Suppressor macrophage treated with lipopolysaccharide for 1 hour (primary cell): ENCODE measurements at regions not wholly inside any gene's neighbourhood (a gene's known extent, or its start where the extent isn't known, plus 50 kb on each side); places are given as distances from the start of the nearest gene placed in this dataset.

Experiments used
- DNase-seq, 3 donors: peaks; one replicate each; pipeline ENCODE4 v3.0.0-alpha.2; 2020 to 2022

DNA sequence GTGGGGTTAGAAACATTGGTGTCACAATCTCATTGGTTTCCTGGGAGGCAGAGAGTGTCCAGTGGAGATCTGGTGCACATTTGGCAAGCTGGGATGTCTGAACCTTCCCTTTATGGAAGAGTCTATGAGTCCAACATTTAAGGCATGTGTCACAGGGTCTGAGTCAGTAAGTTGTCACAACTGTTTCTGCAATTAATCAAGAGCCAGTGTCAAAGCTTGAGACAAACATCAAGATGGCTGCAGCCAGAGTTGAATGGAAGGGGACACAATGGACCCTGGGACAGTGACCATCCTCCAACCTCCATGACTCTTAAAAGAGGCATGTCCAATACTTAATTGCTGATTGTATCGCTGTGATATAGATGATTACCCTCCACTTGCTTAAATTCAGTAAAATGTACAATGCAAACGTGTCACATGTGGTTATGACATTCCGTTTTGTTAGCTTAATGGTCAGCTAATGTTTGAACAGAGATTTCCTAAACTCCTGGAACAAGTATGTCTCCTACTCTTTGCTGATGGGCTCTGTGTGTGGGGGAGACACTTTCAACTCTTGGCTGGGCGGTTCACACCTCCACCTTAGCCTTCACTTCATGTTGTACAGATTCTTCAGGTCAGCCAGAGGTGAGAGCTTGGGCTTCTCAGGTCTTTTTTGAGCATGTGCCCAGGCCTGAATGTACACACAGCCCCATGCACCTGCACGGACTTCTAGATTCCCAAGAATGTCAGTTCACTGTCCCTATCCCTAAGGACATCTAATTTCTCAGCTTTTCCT lies 79.9 kb upstream of the PRR23E start:
- DNase-seq: no peak

DNA sequence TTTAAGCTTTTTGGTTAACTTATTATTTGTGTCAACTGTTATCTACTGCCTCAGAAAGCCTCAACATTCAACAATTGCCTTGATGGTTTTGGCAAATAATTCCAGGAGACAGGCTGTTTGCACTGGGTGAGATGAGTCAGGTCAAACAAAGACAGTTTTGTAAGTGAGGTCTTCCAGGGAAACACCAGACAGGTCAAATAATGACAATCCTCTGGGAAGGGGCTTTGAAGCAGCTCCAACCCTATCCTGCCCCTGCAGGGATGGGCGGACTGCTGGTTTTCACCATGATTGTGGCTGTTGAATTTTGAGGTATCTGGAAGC lies 79.4 kb upstream of the PRR23E start:
- no peak for DNase-seq

- DNase-seq: no peak
Measured at GRCh38 chr3:127114337-127115070, 78.4 kb upstream of the PRR23E start.

- DNase-seq: no peak
Measured at GRCh38 chr3:127115691-127116351, 77.1 kb upstream of the PRR23E start.

DNA sequence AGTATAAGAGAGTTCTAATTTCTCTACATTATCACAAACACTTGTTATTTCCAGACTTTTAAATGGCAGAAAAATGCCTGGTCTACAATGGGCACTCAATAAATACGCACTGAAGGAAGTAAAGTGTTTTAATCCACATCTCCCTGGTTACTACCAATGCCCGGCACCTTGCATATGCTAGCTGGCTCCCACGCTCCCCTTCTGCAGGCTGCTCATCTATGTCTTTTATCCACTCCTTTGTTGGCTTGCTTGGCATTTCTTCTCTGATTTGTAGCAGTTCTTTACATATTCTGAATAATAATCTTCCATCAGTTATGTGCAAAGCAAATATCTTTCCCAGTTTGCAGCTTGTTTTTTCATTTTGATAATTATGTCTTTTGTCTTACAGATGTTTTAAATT lies 74.6 kb upstream of the PRR23E start:
- DNase-seq: no peak

DNA sequence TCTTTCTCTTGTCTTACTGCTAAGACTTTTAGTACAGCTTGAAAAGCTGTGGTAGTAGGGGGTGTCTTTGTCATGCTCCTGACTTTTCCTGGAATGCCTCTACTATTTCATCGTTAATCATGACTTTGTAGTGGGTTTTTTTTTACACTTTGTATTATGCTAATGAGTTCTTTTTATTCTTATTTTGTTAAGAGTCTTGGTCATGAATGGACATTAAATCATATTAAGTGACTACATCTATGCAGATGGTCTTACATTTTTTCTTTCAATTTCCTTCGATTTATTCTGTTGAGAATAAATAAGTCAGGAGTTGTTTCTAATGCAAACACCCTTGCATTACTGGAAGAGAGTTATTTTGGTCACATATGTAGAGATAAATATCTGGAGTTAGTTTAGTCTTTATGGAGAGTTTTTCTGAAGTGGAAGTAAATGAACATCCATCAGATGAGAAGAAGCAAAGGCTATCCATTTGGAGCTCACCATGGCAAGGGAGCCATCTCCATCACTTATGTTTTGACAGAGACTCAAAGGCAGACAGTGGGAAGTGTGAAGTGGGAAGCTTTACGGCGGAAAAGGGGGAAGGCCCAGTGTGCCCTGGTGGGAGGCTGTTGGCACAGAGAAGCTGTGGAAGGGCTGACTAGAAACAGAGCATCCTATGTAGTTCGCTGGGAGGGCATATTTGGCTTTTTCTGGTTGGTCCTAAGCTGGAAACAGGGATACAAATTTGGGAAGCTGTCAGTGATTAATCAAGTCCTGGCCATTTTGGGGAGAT lies 73.1 kb upstream of the PRR23E start:
- no peak for DNase-seq

DNA sequence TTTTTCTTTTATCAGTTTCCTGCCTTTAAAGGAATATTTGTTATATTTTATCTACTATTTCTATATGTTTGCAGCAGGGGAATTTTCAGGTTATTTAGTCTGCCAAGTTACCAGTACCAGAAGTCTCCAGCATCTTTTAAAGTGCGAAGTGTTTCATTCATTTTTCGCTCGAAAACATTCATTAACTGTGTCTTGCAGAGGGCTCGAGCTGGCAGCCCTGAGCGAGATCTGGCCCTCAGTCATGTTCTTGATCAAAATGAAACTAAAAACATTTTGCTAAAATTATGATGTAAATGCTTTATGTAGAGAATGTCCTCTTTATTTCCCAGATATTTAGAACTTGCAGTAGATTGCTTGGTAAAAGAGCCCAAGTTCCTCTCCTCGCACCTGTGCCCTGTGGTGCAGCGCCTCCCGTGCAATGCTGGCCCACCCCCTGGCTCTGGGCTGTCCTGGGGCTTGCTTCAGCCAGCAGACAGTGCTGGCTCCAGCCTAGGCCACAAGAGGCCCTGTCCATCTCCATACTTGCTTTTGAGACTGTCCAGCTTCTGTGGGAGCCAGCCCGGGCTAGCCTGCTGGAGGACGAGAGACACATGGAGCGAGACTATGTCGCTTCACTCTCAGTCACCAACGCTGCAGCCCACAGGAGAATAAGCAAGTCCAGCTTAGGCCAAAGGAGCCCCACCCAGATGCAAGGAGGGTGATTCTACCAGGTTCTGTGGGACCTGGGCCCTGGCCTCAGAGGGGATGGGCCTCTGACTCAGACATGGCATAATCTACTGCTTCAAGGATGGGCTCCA lies 71.9 kb upstream of the PRR23E start:
- DNase-seq: no peak

- no peak for DNase-seq
Measured at GRCh38 chr3:127121885-127122284, 71.0 kb upstream of the PRR23E start.

- no peak for DNase-seq
Measured at GRCh38 chr3:127123533-127123932, 69.4 kb upstream of the PRR23E start.

GRCh38 chr3:127124120-127124519 lies 68.8 kb upstream of the PRR23E start:
- DNase-seq: no peak

- no peak for DNase-seq
Measured at GRCh38 chr3:127131424-127132170, 61.3 kb upstream of the PRR23E start.

DNA sequence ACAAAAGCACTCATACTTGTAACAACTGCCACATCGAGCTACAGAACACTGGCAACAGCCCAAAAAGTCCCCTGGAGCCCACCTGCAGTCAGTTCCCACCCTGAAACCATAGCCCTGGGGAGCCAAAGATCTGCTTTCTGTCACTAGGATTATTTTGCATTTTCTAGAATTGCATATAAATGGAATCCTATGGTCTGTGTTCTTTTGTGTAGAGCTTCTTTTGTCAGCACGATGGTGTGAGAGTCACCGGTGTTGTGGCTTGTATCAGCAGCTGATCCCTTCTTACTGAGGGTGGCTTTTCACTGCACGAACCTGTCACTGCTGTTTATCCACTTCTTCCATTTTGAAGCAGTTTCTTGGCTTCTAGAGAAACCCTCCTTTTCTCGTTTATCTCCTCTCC lies 60.1 kb upstream of the PRR23E start:
- DNase-seq: no peak

- DNase-seq: no peak
Measured at GRCh38 chr3:127133971-127134370, 59.0 kb upstream of the PRR23E start.

- no peak for DNase-seq
Measured at GRCh38 chr3:127134466-127134865, 58.5 kb upstream of the PRR23E start.

GRCh38 chr3:127134887-127135240 lies 58.1 kb upstream of the PRR23E start:
- DNase-seq: no peak

DNA sequence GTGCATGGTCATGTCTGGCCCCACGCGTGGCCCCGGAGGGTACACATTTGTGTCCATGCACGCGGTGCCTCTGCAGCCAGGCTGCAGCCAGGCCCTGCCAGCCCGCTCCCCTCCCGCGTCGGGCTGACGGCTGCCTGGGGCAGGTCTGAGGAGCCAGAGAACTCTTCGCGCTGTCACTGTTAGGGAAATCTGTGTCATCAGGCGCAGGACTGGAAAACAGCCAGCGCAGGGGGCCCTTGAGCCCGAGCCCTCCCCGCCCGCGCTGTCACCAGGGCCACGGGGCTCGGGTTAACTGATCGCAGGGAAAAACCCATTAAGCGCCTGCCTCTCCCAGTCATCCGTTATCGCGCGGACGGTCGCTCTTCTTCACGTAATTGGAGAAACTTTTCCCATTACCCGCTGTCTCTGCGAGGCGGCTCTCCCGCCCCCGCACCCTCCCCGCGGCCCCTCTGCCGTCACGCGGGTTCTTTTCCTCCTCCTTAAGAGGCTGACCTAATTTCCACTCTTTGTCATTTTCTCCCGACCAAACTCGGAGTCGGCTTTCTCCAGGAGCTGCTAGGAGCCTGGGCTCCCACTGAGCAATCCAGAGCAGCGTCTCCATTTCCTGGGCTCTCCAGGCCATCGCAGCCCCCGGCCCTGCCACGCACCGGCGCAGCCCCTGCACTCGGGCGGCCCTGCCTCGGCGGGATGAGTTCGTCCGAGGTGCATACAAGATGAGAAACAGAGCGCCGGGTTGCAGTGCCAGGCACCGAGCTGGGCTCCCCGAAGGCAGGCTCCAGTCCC lies 57.5 kb upstream of the PRR23E start:
- peak; percentile 60 to 84 (median 69) for DNase-seq

- no peak for DNase-seq
Measured at GRCh38 chr3:127136024-127136600, 56.8 kb upstream of the PRR23E start.

GRCh38 chr3:127136706-127137105 lies 56.2 kb upstream of the PRR23E start:
- DNase-seq: no peak

DNA sequence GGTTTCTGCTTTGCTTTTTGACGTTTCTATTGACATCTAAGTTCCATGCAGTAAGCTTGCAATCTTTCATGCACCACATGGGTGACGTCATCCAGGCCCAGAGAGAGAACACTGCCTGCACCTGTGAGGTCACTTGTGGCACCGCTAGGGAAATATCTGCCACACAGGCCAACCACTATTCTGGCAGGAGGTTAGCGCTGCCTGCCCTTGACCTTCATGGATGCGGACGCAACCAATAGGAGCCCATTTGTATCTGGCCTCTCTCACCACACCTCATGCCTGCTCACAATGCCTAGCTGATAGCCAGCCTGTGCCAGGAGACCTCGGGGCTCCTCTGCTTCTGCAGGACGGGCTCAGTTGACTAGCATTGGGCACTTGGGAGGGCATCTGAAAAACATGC lies 55.8 kb upstream of the PRR23E start:
- DNase-seq: no peak

GRCh38 chr3:127137757-127138536 lies 55.0 kb upstream of the PRR23E start:
- no peak for DNase-seq
